GM12874 (cell line): ENCODE measurements at regions not wholly inside any gene's neighbourhood (a gene's known extent, or its start where the extent isn't known, plus 50 kb on each side); places are given as distances from the start of the nearest gene placed in this dataset.

Experiments used
- TF ChIP-seq, protein P1 (sequence below): IDR thresholded peaks from 2 replicates; pipeline ENCODE4 v1.5.1; 2011; ENCODE audit warnings: low read depth, mild to moderate bottlenecking, control low read depth, low read length, moderate library complexity; ENCODE audit not compliant: insufficient read depth

DNA sequence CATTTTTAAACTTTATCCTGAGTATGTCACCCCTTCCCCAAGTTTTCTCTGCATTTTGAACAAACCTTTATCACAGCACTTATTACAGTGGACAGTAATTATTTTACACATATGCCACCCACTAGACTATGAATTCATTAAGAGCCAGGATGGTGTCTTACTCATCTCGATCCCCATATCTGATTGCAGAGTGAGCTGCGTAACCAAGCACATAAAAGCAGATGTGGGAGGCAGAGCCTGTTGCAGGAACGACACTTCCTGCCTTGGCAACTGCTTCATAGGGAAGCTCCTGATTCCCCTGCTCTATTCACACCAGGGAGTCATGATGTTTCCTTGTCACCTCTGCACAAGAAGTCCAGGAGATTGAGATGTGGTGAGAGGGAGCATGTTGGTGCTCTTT is 91.1 kb downstream of the MINAR1 start:
- TF ChIP-seq, protein P1, sequence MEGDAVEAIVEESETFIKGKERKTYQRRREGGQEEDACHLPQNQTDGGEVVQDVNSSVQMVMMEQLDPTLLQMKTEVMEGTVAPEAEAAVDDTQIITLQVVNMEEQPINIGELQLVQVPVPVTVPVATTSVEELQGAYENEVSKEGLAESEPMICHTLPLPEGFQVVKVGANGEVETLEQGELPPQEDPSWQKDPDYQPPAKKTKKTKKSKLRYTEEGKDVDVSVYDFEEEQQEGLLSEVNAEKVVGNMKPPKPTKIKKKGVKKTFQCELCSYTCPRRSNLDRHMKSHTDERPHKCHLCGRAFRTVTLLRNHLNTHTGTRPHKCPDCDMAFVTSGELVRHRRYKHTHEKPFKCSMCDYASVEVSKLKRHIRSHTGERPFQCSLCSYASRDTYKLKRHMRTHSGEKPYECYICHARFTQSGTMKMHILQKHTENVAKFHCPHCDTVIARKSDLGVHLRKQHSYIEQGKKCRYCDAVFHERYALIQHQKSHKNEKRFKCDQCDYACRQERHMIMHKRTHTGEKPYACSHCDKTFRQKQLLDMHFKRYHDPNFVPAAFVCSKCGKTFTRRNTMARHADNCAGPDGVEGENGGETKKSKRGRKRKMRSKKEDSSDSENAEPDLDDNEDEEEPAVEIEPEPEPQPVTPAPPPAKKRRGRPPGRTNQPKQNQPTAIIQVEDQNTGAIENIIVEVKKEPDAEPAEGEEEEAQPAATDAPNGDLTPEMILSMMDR: no peak

DNA sequence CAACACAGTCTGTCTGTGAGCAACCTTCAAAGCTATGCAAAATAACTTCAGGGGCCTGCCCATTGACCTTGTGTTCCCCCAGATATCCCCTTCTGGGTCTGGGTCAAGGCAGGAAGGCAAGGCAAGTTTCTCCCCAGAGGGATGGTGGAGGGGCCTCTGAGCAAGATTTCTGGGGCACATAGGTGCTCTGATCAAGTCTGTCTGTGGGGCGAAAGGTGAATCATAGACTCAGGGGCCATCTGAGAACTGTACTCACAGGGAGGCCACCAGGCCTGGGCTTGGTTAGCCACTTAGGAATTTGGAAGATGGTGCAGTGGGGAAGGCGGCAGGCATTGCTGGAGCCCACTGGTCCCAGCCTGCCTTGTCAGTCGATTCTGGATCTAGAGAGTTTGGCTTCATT is 92.4 kb downstream of the MINAR1 start:
- TF ChIP-seq, protein P1: no peak

DNA sequence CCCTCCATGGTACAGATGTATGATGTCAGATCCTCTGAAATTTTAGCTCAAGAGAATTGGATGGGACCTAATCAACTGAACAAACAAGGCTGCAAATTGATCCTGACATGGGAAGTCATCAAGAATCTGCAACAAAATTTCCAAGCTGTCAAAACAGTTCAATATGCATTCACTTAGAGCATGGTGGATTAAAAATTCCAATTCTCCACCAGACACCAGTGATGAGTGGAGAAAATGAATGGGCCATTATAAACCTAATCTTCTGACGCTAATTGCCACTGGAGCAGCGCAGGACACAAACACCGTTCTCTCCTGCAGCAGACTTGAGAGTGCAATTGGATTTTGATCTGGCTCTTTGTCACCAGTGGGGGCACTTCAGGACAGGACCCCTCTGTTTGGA is 94.2 kb downstream of the MINAR1 start:
- TF ChIP-seq, protein P1: no peak

DNA sequence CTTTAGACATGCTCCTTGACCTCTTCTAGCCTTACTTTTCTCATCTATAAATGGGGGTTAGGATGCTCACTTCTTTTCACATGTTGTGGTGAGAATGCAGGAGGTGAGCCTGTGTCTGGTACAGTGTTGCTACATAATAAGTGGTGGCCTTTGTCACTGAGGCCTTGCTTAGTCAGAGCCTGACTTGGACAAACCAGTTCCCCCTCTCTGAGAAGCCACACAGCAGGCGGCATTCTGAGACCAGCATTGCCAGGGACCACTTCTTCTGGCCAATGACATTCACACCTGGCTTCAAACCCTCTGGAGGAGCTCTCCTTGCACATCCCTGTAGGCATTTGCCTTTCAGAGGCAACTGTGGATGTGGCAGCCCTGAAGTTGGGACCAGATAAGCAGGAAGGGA is 95.7 kb downstream of the MINAR1 start:
- TF ChIP-seq, protein P1: no peak

DNA sequence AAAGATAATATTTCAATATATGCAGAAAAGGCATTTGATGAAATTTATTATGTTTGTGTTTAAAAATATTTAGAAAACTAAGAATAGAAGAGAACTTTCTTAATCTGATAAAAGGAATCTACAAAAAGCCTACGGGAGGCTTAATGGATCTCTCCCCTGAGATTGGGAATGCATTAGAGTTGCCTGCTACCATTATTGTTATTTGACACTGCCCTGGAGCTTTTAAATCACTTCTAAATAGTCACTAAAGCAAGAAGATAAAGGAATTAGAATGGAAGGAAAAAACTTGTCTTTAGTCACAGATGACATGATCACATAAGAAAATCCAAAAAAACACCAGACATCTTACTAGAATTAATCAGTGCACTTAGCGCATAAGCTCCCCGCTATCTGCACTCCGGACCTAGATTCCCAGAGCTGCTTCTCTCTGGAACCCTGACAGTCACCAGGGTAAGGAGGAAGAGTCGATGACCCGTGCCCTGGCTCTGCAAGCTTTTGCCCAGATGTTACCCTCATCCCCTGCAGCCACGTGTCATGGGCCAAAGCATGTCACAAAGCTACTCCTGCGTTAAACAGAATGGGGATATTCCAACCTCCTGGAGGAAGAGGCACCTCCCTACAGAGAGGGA is 97.1 kb downstream of the MINAR1 start:
- TF ChIP-seq, protein P1: no peak

DNA sequence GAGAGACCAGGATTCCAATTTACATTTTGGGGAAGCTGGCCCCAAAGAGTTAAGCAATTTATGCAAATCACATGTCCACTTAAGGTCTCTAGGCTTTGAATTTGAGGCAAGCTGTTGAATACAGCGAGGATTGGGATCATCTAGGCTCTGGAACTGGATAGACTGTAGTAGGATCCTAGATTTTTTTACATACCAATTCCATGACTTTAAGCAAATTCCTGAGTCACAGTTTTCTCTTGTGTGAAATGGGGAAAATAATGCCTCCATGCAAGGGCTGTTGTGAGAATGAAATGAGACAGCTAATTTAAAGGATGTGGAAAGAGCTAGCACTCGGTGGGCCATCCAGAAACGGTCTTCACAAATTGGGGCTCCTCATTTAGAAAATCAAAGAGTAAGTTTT is 103.4 kb downstream of the MINAR1 start:
- TF ChIP-seq, protein P1: no peak

DNA sequence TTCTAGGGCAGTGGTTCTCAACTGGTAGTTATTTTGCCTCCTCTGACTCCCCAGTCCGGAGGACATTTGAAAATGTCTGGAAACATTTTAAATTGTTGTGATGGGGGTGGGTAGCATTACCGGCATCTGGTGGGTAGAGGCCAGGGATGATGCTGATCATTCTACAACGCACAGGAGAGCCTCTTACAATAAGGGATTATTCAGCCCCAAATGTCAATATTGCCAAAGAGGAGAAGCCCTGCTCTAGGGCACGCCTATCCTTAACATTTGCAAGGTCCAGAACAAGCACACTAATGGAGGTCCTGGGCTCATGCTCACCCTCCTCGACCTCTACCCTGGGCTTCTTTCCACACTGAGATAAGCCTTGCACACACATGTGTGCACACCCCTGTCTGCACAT is 106.4 kb downstream of the MINAR1 start:
- TF ChIP-seq, protein P1: no peak
